ENCODE measurements at regions not wholly inside any gene's neighbourhood (a gene's known extent, or its start where the extent isn't known, plus 50 kb on each side); places are given as distances from the start of the nearest gene placed in this dataset.

DNA sequence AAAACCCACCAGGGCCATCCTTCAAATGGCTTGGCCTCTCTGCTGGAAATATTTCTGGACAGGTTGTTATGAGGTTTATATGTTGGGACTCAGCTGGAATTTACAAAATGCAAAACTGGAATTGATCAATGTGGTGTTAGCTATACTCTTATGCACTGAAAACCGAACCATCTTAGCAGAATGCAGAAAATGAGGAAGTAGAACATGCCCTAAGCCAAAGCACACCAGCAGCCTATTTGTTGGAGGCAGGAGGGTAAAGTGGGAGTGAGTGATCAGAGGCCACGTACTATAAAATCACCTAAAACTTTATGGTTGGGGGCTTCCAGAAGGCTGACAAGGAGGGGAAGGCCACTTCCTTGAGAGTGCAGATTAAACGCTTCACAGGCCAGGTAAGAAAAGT, 63.6 kb upstream of the C5orf63 start:
- peaks cover 4% of the 10 kb centered on the region; the same call in 1 of the 2 replicates for H3K27me3 ChIP-seq (ENCODE audit: control insufficient read depth, insufficient read depth, low read length)
- intact Hi-C loops (cut with micrococcal nuclease): no loop called here
- H3K9me3 ChIP-seq (ENCODE audit: control insufficient read depth, insufficient read depth, low read length): no peaks in the 10 kb centered on the region
- no peak for ATAC-seq (ENCODE audit: low read depth)
- WGBS, 2 experiments (ENCODE audit: extremely low coverage in 2 of 2, insufficient read length in 1 of 2): no CpG with 5 or more reads among the region's 3 CpGs
- H3K4ac ChIP-seq (ENCODE audit: low read depth, low read length): no peak overlapping the region
- no peak for DNase-seq
- H3K9ac ChIP-seq (ENCODE audit: low read depth, low read length): no peak overlapping the region
- H3K4me2 ChIP-seq (ENCODE audit: low read depth, low read length): no peak overlapping the region
- H2BK5ac ChIP-seq (ENCODE audit: low read depth, low read length, poor library complexity, severe bottlenecking): no peak overlapping the region
- no peaks in the 10 kb centered on the region for H3K9me1 ChIP-seq (ENCODE audit: insufficient read depth, low read length)
- H2AFZ ChIP-seq (replicated peaks; ENCODE audit: low read length, poor library complexity): no peak overlapping the region
- H2BK20ac ChIP-seq (ENCODE audit: low read depth, low read length): no peak overlapping the region
- no peak overlapping the region for H4K8ac ChIP-seq (ENCODE audit: low read depth in 2 of 2, low read length in 2 of 2)
- no peaks in the 10 kb centered on the region for H3K36me3 ChIP-seq (ENCODE audit: control insufficient read depth, insufficient read depth, low read length)
- TF ChIP-seq FOS (IDR thresholded peaks at IDR 0.05; ENCODE audit: low read depth, low read length) (no peak), CHD1 (IDR thresholded peaks at IDR 0.05; ENCODE audit: low read depth, low read length) (no peak), CEBPB (IDR thresholded peaks at IDR 0.05; ENCODE audit: low read depth, low read length) (no peak), MXI1 (IDR thresholded peaks at IDR 0.05; ENCODE audit: borderline replicate concordance, low read depth, low read length) (no peak), MAFK (IDR thresholded peaks at IDR 0.05; ENCODE audit: low read depth, low read length) (no peak), MAZ (IDR thresholded peaks at IDR 0.05; ENCODE audit: borderline replicate concordance, low read depth, low read length) (no peak)
- TF ChIP-seq, protein P1, sequence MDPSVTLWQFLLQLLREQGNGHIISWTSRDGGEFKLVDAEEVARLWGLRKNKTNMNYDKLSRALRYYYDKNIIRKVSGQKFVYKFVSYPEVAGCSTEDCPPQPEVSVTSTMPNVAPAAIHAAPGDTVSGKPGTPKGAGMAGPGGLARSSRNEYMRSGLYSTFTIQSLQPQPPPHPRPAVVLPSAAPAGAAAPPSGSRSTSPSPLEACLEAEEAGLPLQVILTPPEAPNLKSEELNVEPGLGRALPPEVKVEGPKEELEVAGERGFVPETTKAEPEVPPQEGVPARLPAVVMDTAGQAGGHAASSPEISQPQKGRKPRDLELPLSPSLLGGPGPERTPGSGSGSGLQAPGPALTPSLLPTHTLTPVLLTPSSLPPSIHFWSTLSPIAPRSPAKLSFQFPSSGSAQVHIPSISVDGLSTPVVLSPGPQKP (IDR thresholded peaks at IDR 0.05; ENCODE audit: borderline replicate concordance, low read depth, low read length): no peak
- TF ChIP-seq, protein P2, sequence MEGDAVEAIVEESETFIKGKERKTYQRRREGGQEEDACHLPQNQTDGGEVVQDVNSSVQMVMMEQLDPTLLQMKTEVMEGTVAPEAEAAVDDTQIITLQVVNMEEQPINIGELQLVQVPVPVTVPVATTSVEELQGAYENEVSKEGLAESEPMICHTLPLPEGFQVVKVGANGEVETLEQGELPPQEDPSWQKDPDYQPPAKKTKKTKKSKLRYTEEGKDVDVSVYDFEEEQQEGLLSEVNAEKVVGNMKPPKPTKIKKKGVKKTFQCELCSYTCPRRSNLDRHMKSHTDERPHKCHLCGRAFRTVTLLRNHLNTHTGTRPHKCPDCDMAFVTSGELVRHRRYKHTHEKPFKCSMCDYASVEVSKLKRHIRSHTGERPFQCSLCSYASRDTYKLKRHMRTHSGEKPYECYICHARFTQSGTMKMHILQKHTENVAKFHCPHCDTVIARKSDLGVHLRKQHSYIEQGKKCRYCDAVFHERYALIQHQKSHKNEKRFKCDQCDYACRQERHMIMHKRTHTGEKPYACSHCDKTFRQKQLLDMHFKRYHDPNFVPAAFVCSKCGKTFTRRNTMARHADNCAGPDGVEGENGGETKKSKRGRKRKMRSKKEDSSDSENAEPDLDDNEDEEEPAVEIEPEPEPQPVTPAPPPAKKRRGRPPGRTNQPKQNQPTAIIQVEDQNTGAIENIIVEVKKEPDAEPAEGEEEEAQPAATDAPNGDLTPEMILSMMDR (conservative IDR thresholded peaks at IDR 0.05; ENCODE audit: low read depth, low read length): no peak
- H2BK120ac ChIP-seq (ENCODE audit: low read depth, low read length): no peak overlapping the region
- H3K4me3 ChIP-seq (ENCODE audit: insufficient read depth, low read depth, low read length): no peak overlapping the region
- no peaks in the 10 kb centered on the region for H4K20me1 ChIP-seq (ENCODE audit: insufficient read depth, low read length)
- H3K14ac ChIP-seq (replicated peaks; ENCODE audit: low read depth, low read length): no peak overlapping the region
- POLR2A ChIA-PET (ENCODE audit: unreplicated experiment): no interaction called here
- H2AK5ac ChIP-seq (ENCODE audit: low read depth, low read length): no peak overlapping the region
- no TSS peak for BruUV-seq (replicated peaks)
- in situ Hi-C loops (cut with MboI; ENCODE audit: low sequenced_read_pairs): no loop called here
- no peaks in the 10 kb centered on the region for H3K79me1 ChIP-seq (ENCODE audit: low read depth in 1 of 2, low read length in 2 of 2)
- no peak overlapping the region for H4K5ac ChIP-seq (ENCODE audit: low read depth, low read length)
- dilution Hi-C loops (cut with HindIII; ENCODE audit: low sequenced_read_pairs, unreplicated experiment): no loop called here
- no peaks in the 10 kb centered on the region for H3K4me1 ChIP-seq (ENCODE audit: control insufficient read depth, insufficient read depth, low read length)
- H3K18ac ChIP-seq (ENCODE audit: low read depth, low read length): no peak overlapping the region
- no peak overlapping the region for H3K27ac ChIP-seq (ENCODE audit: insufficient read depth, low read length)
- H4K91ac ChIP-seq (ENCODE audit: insufficient read depth, low read depth, low read length): no peak overlapping the region
- H3K56ac ChIP-seq (ENCODE audit: extremely low read depth, insufficient read depth, low read length): no peak overlapping the region
- CTCF ChIA-PET: no interaction called here
- no peak overlapping the region for H3K23ac ChIP-seq (ENCODE audit: low read depth, low read length)
- H2BK15ac ChIP-seq (ENCODE audit: low read depth, low read length): no peak overlapping the region
- no peak overlapping the region for H2AK9ac ChIP-seq (replicated peaks; ENCODE audit: low read depth, low read length, poor library complexity)

Data from IMR-90 (cell line).